GM23338 (cell line): ENCODE measurements at regions not wholly inside any gene's neighbourhood (a gene's known extent, or its start where the extent isn't known, plus 50 kb on each side); places are given as distances from the start of the nearest gene placed in this dataset.

Experiments used
- ATAC-seq: fragments of 200-7000 bp; cut with Tn5 transposase; 3 replicates; pipeline ENCODE4 v1.9.1; 2020
- DNase-seq: peaks from one replicate; pipeline ENCODE4 v3.0.0-alpha.2; 2015; ENCODE audit warnings: low spot score
- H2AFZ ChIP-seq: fragments of 200-600 bp; sonication (generic); 2 replicates; pipeline ENCODE4 v1.8.0; 2016; ENCODE audit warnings: antibody characterized with exemption, mild to moderate bottlenecking, moderate library complexity
- H3F3A ChIP-seq: fragments of 200-600 bp; sonication (generic); replicated peaks from 2 replicates; pipeline ENCODE4 v1.8.0; 2017; ENCODE audit warnings: antibody characterized with exemption, mixed run types, low read depth
- H3K27ac ChIP-seq: fragments of 200-600 bp; sonication (generic); 2 replicates; pipeline ENCODE4 v1.6.1; 2016; ENCODE audit warnings: low read depth
- H3K27me3 ChIP-seq: fragments of 200-600 bp; sonication (generic); 2 replicates; pipeline ENCODE4 v1.8.0; 2016; ENCODE audit warnings: mild to moderate bottlenecking, mixed run types, moderate library complexity; ENCODE audit not compliant: insufficient read depth
- H3K36me3 ChIP-seq: fragments of 200-600 bp; sonication (generic); 2 replicates; pipeline ENCODE4 v1.8.0; 2016; ENCODE audit warnings: mild to moderate bottlenecking; ENCODE audit not compliant: insufficient read depth
- H3K4me1 ChIP-seq: fragments of 200-600 bp; sonication (generic); 2 replicates; pipeline ENCODE4 v1.8.0; 2016; ENCODE audit warnings: mild to moderate bottlenecking, moderate library complexity; ENCODE audit not compliant: insufficient read depth
- H3K4me2 ChIP-seq: fragments of 200-600 bp; sonication (generic); 2 replicates; pipeline ENCODE4 v1.7.1; 2017; ENCODE audit warnings: mixed run types
- H3K4me3 ChIP-seq: fragments of 200-600 bp; sonication (generic); 2 replicates; pipeline ENCODE4 v1.6.1; 2016; ENCODE audit warnings: mixed run types
- H3K79me2 ChIP-seq: fragments of 200-600 bp; sonication (generic); replicated peaks from 2 replicates; pipeline ENCODE4 v1.8.0; 2017; ENCODE audit warnings: mild to moderate bottlenecking; ENCODE audit not compliant: insufficient read depth
- H3K9me2 ChIP-seq: fragments of 200-600 bp; sonication (generic); 2 replicates; pipeline ENCODE4 v1.8.0; 2017; ENCODE audit not compliant: insufficient read depth
- H4K20me1 ChIP-seq: fragments of 200-600 bp; sonication (generic); replicated peaks from 2 replicates; pipeline ENCODE4 v1.8.0; 2017; ENCODE audit warnings: mild to moderate bottlenecking; ENCODE audit not compliant: insufficient read depth
- H3K27ac Mint-ChIP-seq: 2 replicates; pipeline ENCODE4 v1.8.0; 2020; ENCODE audit warnings: inconsistent platforms, mild to moderate bottlenecking, moderate library complexity, mixed read lengths
- H3K27me3 Mint-ChIP-seq: 3 replicates; pipeline ENCODE4 v1.8.0; 2022; ENCODE audit warnings: low read depth, mild to moderate bottlenecking, moderate library complexity, mixed read lengths, inconsistent platforms; ENCODE audit not compliant: insufficient read depth, poor library complexity
- H3K36me3 Mint-ChIP-seq: 3 replicates; pipeline ENCODE4 v1.8.0; 2021; ENCODE audit warnings: low read depth, mild to moderate bottlenecking, inconsistent platforms, moderate library complexity, mixed read lengths
- H3K4me1 Mint-ChIP-seq: 3 replicates; pipeline ENCODE4 v1.8.0; 2020; ENCODE audit warnings: mild to moderate bottlenecking, inconsistent platforms, mixed read lengths
- H3K4me3 Mint-ChIP-seq: 3 replicates; pipeline ENCODE4 v1.8.0; 2021; ENCODE audit warnings: moderate library complexity, mild to moderate bottlenecking, inconsistent platforms, mixed read lengths
- H3K9me3 Mint-ChIP-seq: 3 replicates; pipeline ENCODE4 v1.8.0; 2020; ENCODE audit warnings: moderate library complexity, mild to moderate bottlenecking, inconsistent platforms, mixed read lengths
- CREB1 ChIP-seq: fragments of 250-450 bp; sonication (Bioruptor Pico); IDR thresholded peaks from 2 replicates; pipeline ENCODE4 v1.5.0; 2020; ENCODE audit warnings: low read depth, mild to moderate bottlenecking, moderate library complexity
- EZH2phosphoT487 ChIP-seq: fragments of 200-600 bp; sonication (generic); IDR thresholded peaks from one replicate; pipeline ENCODE4 v1.8.1; 2018; ENCODE audit warnings: antibody characterized with exemption; ENCODE audit not compliant: unreplicated experiment
- JUNB ChIP-seq: IDR thresholded peaks from one replicate; pipeline ENCODE4 v1.6.1; 2016; ENCODE audit warnings: antibody characterized with exemption; ENCODE audit not compliant: unreplicated experiment
- NANOG ChIP-seq: IDR thresholded peaks from 2 replicates; pipeline ENCODE4 v1.6.1; 2016; ENCODE audit warnings: antibody characterized with exemption, borderline replicate concordance
- STAT1 ChIP-seq: IDR thresholded peaks from one replicate; pipeline ENCODE4 v1.6.1; 2016; ENCODE audit warnings: antibody characterized with exemption; ENCODE audit not compliant: unreplicated experiment
- ZNF331 ChIP-seq: fragments of 250-450 bp; sonication (Bioruptor Pico); IDR thresholded peaks from 2 replicates; pipeline ENCODE4 v1.5.0; 2020; ENCODE audit warnings: low read depth, mild to moderate bottlenecking, moderate library complexity
- TF ChIP-seq, protein P1 (sequence below), 2 experiments: fragments of 200-600 bp in 1 of 2; sonication (generic) in 1 of 2; conservative IDR thresholded peaks; 2 replicates each; pipeline versions ENCODE4 v1.5.1 to v1.6.1; 2016 to 2017; ENCODE audit warnings: antibody characterized with exemption in 2 of 2, low read depth in 2 of 2, mild to moderate bottlenecking in 2 of 2, moderate library complexity in 1 of 2
- TF ChIP-seq, protein P2 (sequence below): IDR thresholded peaks from 2 replicates; pipeline ENCODE4 v1.6.1; 2016; ENCODE audit warnings: antibody characterized with exemption
- TF ChIP-seq, protein P3 (sequence below): fragments of 250-450 bp; sonication (Bioruptor Pico); IDR thresholded peaks from 2 replicates; pipeline ENCODE4 v1.5.0; 2020; ENCODE audit warnings: mild to moderate bottlenecking, moderate library complexity

DNA sequence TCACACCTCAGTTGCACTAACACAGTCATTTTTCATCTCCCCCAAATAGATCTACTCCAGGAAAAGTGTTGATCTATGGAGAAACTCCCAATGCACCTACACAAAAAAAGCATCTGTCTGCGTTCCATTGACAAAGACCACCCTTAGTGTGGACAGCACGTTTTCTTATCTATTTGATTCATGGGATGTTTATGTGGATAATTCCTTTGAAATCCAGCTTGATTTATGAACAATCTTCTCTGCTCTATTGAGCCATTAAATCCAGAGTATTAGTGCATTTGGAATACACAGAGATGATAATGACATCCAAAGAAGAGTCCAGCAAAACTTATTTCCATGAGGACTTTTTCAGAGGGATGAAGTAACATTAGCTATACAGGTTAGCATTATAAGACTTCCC is 1221.9 kb upstream of the NXPH2 start:
- H3K36me3 ChIP-seq = no peaks in the 10 kb centered on the region
- H3K4me1 ChIP-seq = no peaks in the 10 kb centered on the region
- H3K9me2 ChIP-seq = no peaks in the 10 kb centered on the region
- Mint-ChIP-seq H3K9me3 (no peaks in the 10 kb centered on the region), H3K4me1 (peaks cover 3% of the 10 kb centered on the region; the same call in 2 of the 3 replicates), H3K36me3 (no peaks in the 10 kb centered on the region), H3K27ac (no peak overlapping the region), H3K4me3 (no peak overlapping the region), H3K27me3 (no peaks in the 10 kb centered on the region)
- no peak for TF ChIP-seq EZH2phosphoT487
- TF ChIP-seq, protein P1, sequence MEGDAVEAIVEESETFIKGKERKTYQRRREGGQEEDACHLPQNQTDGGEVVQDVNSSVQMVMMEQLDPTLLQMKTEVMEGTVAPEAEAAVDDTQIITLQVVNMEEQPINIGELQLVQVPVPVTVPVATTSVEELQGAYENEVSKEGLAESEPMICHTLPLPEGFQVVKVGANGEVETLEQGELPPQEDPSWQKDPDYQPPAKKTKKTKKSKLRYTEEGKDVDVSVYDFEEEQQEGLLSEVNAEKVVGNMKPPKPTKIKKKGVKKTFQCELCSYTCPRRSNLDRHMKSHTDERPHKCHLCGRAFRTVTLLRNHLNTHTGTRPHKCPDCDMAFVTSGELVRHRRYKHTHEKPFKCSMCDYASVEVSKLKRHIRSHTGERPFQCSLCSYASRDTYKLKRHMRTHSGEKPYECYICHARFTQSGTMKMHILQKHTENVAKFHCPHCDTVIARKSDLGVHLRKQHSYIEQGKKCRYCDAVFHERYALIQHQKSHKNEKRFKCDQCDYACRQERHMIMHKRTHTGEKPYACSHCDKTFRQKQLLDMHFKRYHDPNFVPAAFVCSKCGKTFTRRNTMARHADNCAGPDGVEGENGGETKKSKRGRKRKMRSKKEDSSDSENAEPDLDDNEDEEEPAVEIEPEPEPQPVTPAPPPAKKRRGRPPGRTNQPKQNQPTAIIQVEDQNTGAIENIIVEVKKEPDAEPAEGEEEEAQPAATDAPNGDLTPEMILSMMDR (conservative IDR thresholded peaks at IDR 0.05; ENCODE audit: low read depth in 2 of 2) = no peak
- TF ChIP-seq ZNF331 (CRISPR knock-in tag) = no peak
- TF ChIP-seq JUNB = no peak
- TF ChIP-seq, protein P2, sequence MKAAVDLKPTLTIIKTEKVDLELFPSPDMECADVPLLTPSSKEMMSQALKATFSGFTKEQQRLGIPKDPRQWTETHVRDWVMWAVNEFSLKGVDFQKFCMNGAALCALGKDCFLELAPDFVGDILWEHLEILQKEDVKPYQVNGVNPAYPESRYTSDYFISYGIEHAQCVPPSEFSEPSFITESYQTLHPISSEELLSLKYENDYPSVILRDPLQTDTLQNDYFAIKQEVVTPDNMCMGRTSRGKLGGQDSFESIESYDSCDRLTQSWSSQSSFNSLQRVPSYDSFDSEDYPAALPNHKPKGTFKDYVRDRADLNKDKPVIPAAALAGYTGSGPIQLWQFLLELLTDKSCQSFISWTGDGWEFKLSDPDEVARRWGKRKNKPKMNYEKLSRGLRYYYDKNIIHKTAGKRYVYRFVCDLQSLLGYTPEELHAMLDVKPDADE = no peak
- no peak for TF ChIP-seq NANOG
- TF ChIP-seq, protein P3, sequence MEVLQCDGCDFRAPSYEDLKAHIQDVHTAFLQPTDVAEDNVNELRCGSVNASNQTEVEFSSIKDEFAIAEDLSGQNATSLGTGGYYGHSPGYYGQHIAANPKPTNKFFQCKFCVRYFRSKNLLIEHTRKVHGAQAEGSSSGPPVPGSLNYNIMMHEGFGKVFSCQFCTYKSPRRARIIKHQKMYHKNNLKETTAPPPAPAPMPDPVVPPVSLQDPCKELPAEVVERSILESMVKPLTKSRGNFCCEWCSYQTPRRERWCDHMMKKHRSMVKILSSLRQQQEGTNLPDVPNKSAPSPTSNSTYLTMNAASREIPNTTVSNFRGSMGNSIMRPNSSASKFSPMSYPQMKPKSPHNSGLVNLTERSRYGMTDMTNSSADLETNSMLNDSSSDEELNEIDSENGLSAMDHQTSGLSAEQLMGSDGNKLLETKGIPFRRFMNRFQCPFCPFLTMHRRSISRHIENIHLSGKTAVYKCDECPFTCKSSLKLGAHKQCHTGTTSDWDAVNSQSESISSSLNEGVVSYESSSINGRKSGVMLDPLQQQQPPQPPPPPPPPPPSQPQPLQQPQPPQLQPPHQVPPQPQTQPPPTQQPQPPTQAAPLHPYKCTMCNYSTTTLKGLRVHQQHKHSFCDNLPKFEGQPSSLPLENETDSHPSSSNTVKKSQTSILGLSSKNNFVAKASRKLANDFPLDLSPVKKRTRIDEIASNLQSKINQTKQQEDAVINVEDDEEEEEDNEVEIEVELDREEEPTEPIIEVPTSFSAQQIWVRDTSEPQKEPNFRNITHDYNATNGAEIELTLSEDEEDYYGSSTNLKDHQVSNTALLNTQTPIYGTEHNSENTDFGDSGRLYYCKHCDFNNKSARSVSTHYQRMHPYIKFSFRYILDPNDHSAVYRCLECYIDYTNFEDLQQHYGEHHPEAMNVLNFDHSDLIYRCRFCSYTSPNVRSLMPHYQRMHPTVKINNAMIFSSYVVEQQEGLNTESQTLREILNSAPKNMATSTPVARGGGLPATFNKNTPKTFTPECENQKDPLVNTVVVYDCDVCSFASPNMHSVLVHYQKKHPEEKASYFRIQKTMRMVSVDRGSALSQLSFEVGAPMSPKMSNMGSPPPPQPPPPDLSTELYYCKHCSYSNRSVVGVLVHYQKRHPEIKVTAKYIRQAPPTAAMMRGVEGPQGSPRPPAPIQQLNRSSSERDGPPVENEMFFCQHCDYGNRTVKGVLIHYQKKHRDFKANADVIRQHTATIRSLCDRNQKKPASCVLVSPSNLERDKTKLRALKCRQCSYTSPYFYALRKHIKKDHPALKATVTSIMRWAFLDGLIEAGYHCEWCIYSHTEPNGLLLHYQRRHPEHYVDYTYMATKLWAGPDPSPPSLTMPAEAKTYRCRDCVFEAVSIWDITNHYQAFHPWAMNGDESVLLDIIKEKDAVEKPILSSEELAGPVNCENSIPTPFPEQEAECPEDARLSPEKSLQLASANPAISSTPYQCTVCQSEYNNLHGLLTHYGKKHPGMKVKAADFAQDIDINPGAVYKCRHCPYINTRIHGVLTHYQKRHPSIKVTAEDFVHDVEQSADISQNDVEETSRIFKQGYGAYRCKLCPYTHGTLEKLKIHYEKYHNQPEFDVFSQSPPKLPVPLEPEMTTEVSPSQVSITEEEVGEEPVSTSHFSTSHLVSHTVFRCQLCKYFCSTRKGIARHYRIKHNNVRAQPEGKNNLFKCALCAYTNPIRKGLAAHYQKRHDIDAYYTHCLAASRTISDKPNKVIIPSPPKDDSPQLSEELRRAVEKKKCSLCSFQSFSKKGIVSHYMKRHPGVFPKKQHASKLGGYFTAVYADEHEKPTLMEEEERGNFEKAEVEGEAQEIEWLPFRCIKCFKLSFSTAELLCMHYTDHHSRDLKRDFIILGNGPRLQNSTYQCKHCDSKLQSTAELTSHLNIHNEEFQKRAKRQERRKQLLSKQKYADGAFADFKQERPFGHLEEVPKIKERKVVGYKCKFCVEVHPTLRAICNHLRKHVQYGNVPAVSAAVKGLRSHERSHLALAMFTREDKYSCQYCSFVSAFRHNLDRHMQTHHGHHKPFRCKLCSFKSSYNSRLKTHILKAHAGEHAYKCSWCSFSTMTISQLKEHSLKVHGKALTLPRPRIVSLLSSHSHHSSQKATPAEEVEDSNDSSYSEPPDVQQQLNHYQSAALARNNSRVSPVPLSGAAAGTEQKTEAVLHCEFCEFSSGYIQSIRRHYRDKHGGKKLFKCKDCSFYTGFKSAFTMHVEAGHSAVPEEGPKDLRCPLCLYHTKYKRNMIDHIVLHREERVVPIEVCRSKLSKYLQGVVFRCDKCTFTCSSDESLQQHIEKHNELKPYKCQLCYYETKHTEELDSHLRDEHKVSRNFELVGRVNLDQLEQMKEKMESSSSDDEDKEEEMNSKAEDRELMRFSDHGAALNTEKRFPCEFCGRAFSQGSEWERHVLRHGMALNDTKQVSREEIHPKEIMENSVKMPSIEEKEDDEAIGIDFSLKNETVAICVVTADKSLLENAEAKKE = no peak
- no peak for TF ChIP-seq STAT1
- no peak for TF ChIP-seq CREB1 (CRISPR knock-in tag)
- DNase-seq = no peak
- H3K27ac ChIP-seq = no peak overlapping the region
- no peak for ATAC-seq
- no peaks in the 10 kb centered on the region for H3K79me2 ChIP-seq
- H3K4me3 ChIP-seq = no peak overlapping the region
- H4K20me1 ChIP-seq = no peaks in the 10 kb centered on the region
- no peak overlapping the region for H2AFZ ChIP-seq
- no peaks in the 10 kb centered on the region for H3F3A ChIP-seq
- no peak overlapping the region for H3K4me2 ChIP-seq
- no peaks in the 10 kb centered on the region for H3K27me3 ChIP-seq
